Liver (tissue), 8 donors: ENCODE measurements at regions not wholly inside any gene's neighbourhood (a gene's known extent, or its start where the extent isn't known, plus 50 kb on each side); places are given as distances from the start of the nearest gene placed in this dataset.

Experiments
- DNase-seq: peaks from one replicate; pipeline ENCODE4 v3.0.0-alpha.2; 2017; ENCODE audit warnings: low spot score
- H3K27ac ChIP-seq, 2 donors: one replicate each; pipeline ENCODE4 v1.7.0; 2013; ENCODE audit warnings: inconsistent platforms in 2 of 2, low read length in 2 of 2, control low read depth in 1 of 2, low read depth in 1 of 2, mild to moderate bottlenecking in 1 of 2
- H3K27me3 ChIP-seq, 4 donors: one replicate each; pipeline versions ENCODE4 v1.6.1 to v1.7.0; 2013; ENCODE audit warnings: low read length in 3 of 4, inconsistent platforms in 1 of 4, mild to moderate bottlenecking in 1 of 4, moderate library complexity in 1 of 4; ENCODE audit not compliant: control insufficient read depth in 4 of 4, insufficient read depth in 4 of 4
- H3K36me3 ChIP-seq, 4 donors: one replicate each; pipeline versions ENCODE4 v1.6.1 to v1.7.0; 2013; ENCODE audit warnings: low read length in 3 of 4, mild to moderate bottlenecking in 3 of 4, low read depth in 1 of 4, moderate library complexity in 1 of 4; ENCODE audit not compliant: control insufficient read depth in 4 of 4, insufficient read depth in 3 of 4
- H3K4me1 ChIP-seq, 4 donors: one replicate each; pipeline versions ENCODE4 v1.6.1 to v1.7.0; 2013; ENCODE audit warnings: low read length in 3 of 4, mild to moderate bottlenecking in 3 of 4, moderate library complexity in 1 of 4; ENCODE audit not compliant: control insufficient read depth in 4 of 4, insufficient read depth in 4 of 4
- H3K4me3 ChIP-seq, 3 donors: one replicate each; pipeline versions ENCODE4 v1.6.1 to v1.7.0; 2013; ENCODE audit warnings: low read length in 3 of 3, control low read depth in 1 of 3, low read depth in 1 of 3, mild to moderate bottlenecking in 1 of 3
- H3K9ac ChIP-seq, 2 donors: one replicate each; pipeline ENCODE4 v1.7.0; 2013; ENCODE audit warnings: low read length in 2 of 2, mild to moderate bottlenecking in 2 of 2, moderate library complexity in 2 of 2, control low read depth in 1 of 2, low read depth in 1 of 2
- H3K9me3 ChIP-seq, 4 donors: one replicate each; pipeline versions ENCODE4 v1.6.1 to v1.7.0; 2013; ENCODE audit warnings: low read length in 3 of 4; ENCODE audit not compliant: control insufficient read depth in 4 of 4
- ATF3 ChIP-seq: IDR thresholded peaks from 2 replicates; pipeline ENCODE4 v1.6.1; 2016; ENCODE audit warnings: antibody characterized with exemption
- CTCF ChIP-seq: fragments of 150-350 bp; IDR thresholded peaks from 2 replicates; pipeline ENCODE4 v1.5.1; 2017; ENCODE audit warnings: improper control_type of control experiment, low read depth, low read length; ENCODE audit not compliant: missing input control
- EGR1 ChIP-seq, 2 donors: IDR thresholded peaks; 2 replicates each; pipeline ENCODE4 v1.6.1; 2016 to 2018; ENCODE audit warnings: antibody characterized with exemption in 2 of 2, low read depth in 2 of 2
- FOXA1 ChIP-seq: IDR thresholded peaks from 2 replicates; pipeline ENCODE4 v1.6.1; 2016; ENCODE audit warnings: antibody characterized with exemption
- FOXA2 ChIP-seq: IDR thresholded peaks from 2 replicates; pipeline ENCODE4 v1.6.1; 2016; ENCODE audit warnings: antibody characterized with exemption
- GABPA ChIP-seq, 2 donors: IDR thresholded peaks in 1 of 2; conservative IDR thresholded peaks in 1 of 2; 2 replicates each; pipeline ENCODE4 v1.6.1; 2016; ENCODE audit warnings: antibody characterized with exemption in 2 of 2, mild to moderate bottlenecking in 1 of 2, moderate library complexity in 1 of 2
- HNF4A ChIP-seq, 2 donors: conservative IDR thresholded peaks; 2 replicates each; pipeline ENCODE4 v1.6.1; 2016; ENCODE audit warnings: antibody characterized with exemption in 2 of 2, mild to moderate bottlenecking in 2 of 2
- HNF4G ChIP-seq: IDR thresholded peaks from 2 replicates; pipeline ENCODE4 v1.6.1; 2016; ENCODE audit warnings: antibody characterized with exemption
- MAX ChIP-seq: IDR thresholded peaks from 2 replicates; pipeline ENCODE4 v1.6.1; 2016; ENCODE audit warnings: antibody characterized with exemption
- NR2F2 ChIP-seq: IDR thresholded peaks from 2 replicates; pipeline ENCODE4 v1.6.1; 2016; ENCODE audit warnings: antibody characterized with exemption
- REST ChIP-seq: IDR thresholded peaks from 2 replicates; pipeline ENCODE4 v1.6.1; 2016; ENCODE audit warnings: antibody characterized with exemption, mild to moderate bottlenecking
- RXRA ChIP-seq, 2 donors: IDR thresholded peaks; 2 replicates each; pipeline ENCODE4 v1.6.1; 2017 to 2018; ENCODE audit warnings: antibody characterized with exemption in 2 of 2, mild to moderate bottlenecking in 1 of 2
- SP1 ChIP-seq: IDR thresholded peaks from 2 replicates; pipeline ENCODE4 v1.6.1; 2018; ENCODE audit warnings: antibody characterized with exemption, mild to moderate bottlenecking
- WGBS: extraction: QIAGEN DNeasy Blood & Tissue Kit; methylation state at CpG from one replicate; pipeline ENCODE4 v1.1.7; 2013; 5-methylcytosine and 5-hydroxymethylcytosine counted together
- donor health status: healthy.
- donor health status: healthy.
- donor health status: healthy.
- donor health status: healthy.
- donor health status: healthy.

GRCh38 chrX:40182095-40182494 is 84.3 kb upstream of the BCOR start (continued):
- no peak for TF ChIP-seq CTCF

- no peaks in the 10 kb centered on the region for H3K27me3 ChIP-seq
- WGBS, result 73% methylated on average over 7 of the region's 7 CpGs
These were observed 81.5 kb upstream of the BCOR start for GRCh38 chrX:40179283-40179682.

GRCh38 chrX:40177942-40178715 is 80.4 kb upstream of the BCOR start:
- Histone ChIP-seq H3K9ac (no peak overlapping the region), H3K4me1 (peaks cover 6 to 24% (median 18%) of the 10 kb centered on the region in 4 donors), H3K36me3 (no peaks in the 10 kb centered on the region), H3K9me3 (no peaks in the 10 kb centered on the region), H3K27ac (peak overlapping the region in 1 of 2 donors; percentile 77), H3K4me3 (no peak overlapping the region), H3K27me3 (no peaks in the 10 kb centered on the region)
- DNase-seq, result no peak
- 62% methylated on average over 14 of the region's 14 CpGs for whole genome bisulfite sequencing
- TF ChIP-seq ATF3, result no peak
- no peak for TF ChIP-seq MAX
- no peak for TF ChIP-seq NR2F2
- peak in 1 of 2 donors; percentile 15 for TF ChIP-seq RXRA (IDR thresholded peaks at IDR 0.05)
- TF ChIP-seq HNF4G, result peak; percentile 27
- peak; percentile 53 to 68 for TF ChIP-seq HNF4A (conservative IDR thresholded peaks at IDR 0.05)
- TF ChIP-seq FOXA1, result no peak
- TF ChIP-seq CTCF, result no peak
- TF ChIP-seq REST, result no peak
- TF ChIP-seq FOXA2, result no peak
- TF ChIP-seq EGR1 (IDR thresholded peaks at IDR 0.05; ENCODE audit: low read depth in 2 of 2), result no peak
- TF ChIP-seq GABPA (IDR thresholded peaks at IDR 0.05 in 1 of 2, conservative IDR thresholded peaks at IDR 0.05 in 1 of 2), result no peak
- peak; percentile 53 for TF ChIP-seq SP1

More at GRCh38 chrX:40179283-40179682, 81.5 kb upstream of the BCOR start:
- TF ChIP-seq HNF4G (no peak), FOXA1 (no peak), NR2F2 (peak; percentile 39), CTCF (no peak), MAX (no peak), SP1 (no peak)
- Histone ChIP-seq H3K4me3 (no peak overlapping the region), H3K36me3 (no peaks in the 10 kb centered on the region), H3K27ac (no peak overlapping the region), H3K4me1 (peaks cover 0 to 13% (median 9%) of the 10 kb centered on the region in 4 donors), H3K9me3 (no peaks in the 10 kb centered on the region), H3K9ac (no peak overlapping the region)
- no peak for DNase-seq
